ENCODE measurements at regions not wholly inside any gene's neighbourhood (a gene's known extent, or its start where the extent isn't known, plus 50 kb on each side); places are given as distances from the start of the nearest gene placed in this dataset.

GRCh38 chr9:73347123-73347522, 195.5 kb downstream of the ANXA1 start:
- TF ChIP-seq CTCF (IDR thresholded peaks at IDR 0.05; ENCODE audit: insufficient read depth, low read length, poor library complexity, severe bottlenecking), result no peak
- TF ChIP-seq EZH2phosphoT487 (conservative IDR thresholded peaks at IDR 0.05; ENCODE audit: low read length), result no peak

Data from SU-DHL-6 (cell line).